ENCODE measurements at regions not wholly inside any gene's neighbourhood (a gene's known extent, or its start where the extent isn't known, plus 50 kb on each side); places are given as distances from the start of the nearest gene placed in this dataset.
"Not testable (repeated sequence)": the region's sequence is repeated elsewhere in the genome, so short reads cannot be mapped to it uniquely, and the experiment has no call there.

DNA sequence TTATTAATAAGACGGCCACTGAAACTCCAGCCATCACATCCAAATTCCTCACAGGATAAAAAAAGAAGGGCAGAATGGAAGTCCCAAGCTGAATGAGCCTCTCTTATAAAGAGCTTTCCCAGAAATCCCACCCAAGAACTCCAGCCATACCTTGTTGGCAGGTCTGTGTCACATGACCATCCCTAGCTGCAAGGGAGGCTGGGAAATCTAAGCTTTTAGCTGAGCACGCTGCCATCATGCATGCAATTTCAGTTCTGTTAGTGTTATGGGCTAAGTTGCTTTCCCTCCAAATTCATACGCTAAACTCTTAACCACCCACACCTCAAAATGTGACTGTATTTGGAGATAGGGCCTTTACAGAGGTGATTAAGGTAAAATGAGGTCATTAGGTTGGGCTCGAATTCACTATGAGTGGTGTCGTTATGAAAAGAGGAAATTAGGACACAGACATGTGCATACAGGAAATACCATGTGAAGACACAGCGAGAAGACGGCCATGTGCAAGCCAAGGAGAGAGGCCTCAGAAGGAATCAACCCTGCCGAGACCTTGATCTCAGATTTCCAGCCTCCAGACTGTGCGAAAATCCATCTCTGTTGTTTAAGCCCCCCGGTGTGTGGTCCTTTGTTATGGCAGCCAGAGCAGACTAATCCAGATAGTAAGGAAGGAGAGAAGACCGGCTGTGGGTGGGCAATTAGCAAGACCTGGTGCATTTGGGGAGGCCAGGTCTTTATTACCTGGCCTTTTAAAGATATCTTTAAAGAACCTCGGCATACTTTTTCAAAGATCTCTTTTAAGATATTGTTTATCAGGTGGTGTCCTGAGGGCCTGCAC lies 317.6 kb downstream of the BCOR start:
- no peak for FAIRE-seq
- no peak for TF ChIP-seq CTCF (IDR thresholded peaks at IDR 0.05; ENCODE audit: insufficient read depth, missing control alignments)
- no peak for DNase-seq (ENCODE audit: insufficient read length, low spot score)

- DNase-seq (ENCODE audit: insufficient read length, low spot score) (no peak), FAIRE-seq (no peak)
- TF ChIP-seq CTCF (IDR thresholded peaks at IDR 0.05; ENCODE audit: insufficient read depth, missing control alignments) = no peak
Observed at GRCh38 chrX:39782276-39782675, 315.5 kb downstream of the BCOR start.

GRCh38 chrX:39787999-39788398 lies 309.8 kb downstream of the BCOR start:
- DNase-seq (ENCODE audit: insufficient read length, low spot score) = no peak
- TF ChIP-seq CTCF (IDR thresholded peaks at IDR 0.05; ENCODE audit: insufficient read depth, missing control alignments) = no peak
- no peak for FAIRE-seq

- no peak for TF ChIP-seq CTCF (IDR thresholded peaks at IDR 0.05; ENCODE audit: insufficient read depth, missing control alignments)
- no peak for DNase-seq (ENCODE audit: insufficient read length, low spot score)
- FAIRE-seq = no peak
Observed at GRCh38 chrX:39788521-39788920, 309.2 kb downstream of the BCOR start.

GRCh38 chrX:39791691-39792090 lies 306.1 kb downstream of the BCOR start:
- no peak for TF ChIP-seq CTCF (IDR thresholded peaks at IDR 0.05; ENCODE audit: insufficient read depth, missing control alignments)
- FAIRE-seq (no peak), DNase-seq (ENCODE audit: insufficient read length, low spot score) (no peak)

DNA sequence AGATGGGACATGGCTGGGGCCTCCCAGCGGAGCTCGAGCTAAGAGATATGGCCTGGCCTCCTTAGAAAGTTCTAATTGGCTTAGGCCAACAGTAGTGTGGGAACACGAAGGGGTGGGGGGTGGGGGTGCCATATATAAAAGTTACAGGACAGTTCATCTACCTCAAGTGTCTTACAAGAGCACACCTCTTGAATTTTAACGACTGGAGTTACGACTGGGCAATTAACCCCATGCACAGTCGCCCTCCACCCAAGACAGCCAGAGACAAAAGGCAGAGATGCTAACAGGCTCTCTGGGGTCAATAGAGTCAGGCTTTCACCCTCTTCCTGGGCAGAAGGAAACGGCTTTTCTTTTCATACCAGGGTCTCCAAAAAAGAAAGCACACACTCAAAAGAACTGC lies 302.2 kb downstream of the BCOR start:
- no peak for FAIRE-seq
- TF ChIP-seq CTCF (IDR thresholded peaks at IDR 0.05; ENCODE audit: insufficient read depth, missing control alignments) = no peak
- DNase-seq (ENCODE audit: insufficient read length, low spot score) = no peak

GRCh38 chrX:39796856-39797255 lies 300.9 kb downstream of the BCOR start:
- TF ChIP-seq CTCF (IDR thresholded peaks at IDR 0.05; ENCODE audit: insufficient read depth, missing control alignments) = no peak
- no peak for DNase-seq (ENCODE audit: insufficient read length, low spot score)
- no peak for FAIRE-seq

- not testable (repeated sequence) for DNase-seq (ENCODE audit: insufficient read length, low spot score); FAIRE-seq
Observed at GRCh38 chrX:39798488-39798887, 299.3 kb downstream of the BCOR start.
